Gastrocnemius medialis (tissue), 4 donors: ENCODE measurements at regions not wholly inside any gene's neighbourhood (a gene's known extent, or its start where the extent isn't known, plus 50 kb on each side); places are given as distances from the start of the nearest gene placed in this dataset.

Experiments
- ATAC-seq, 2 donors: fragments of 150-250 bp; one replicate each; pipeline ENCODE4 v1.9.1; 2016
- DNase-seq, 2 donors: peaks; one replicate each; pipeline ENCODE4 v3.0.0-alpha.2; 2019
- H3K27ac ChIP-seq, 4 donors: fragments of 200-600 bp; sonication (generic); 1 replicate in 1 of 4; 2 replicates in 3 of 4; pipeline ENCODE4 v1.5.1; 2016 to 2018; ENCODE audit warnings: mild to moderate bottlenecking in 2 of 4, moderate library complexity in 1 of 4
- H3K27me3 ChIP-seq, 3 donors: fragments of 200-600 bp; sonication (generic) in 2 of 3; 1 replicate in 1 of 3; 2 replicates in 2 of 3; pipeline versions ENCODE4 v1.5.1 to v1.6.0; 2016 to 2019; ENCODE audit warnings: mild to moderate bottlenecking in 1 of 3, moderate library complexity in 1 of 3
- H3K36me3 ChIP-seq, 2 donors: fragments of 200-600 bp; sonication (generic) in 1 of 2; one replicate each; pipeline ENCODE4 v1.5.1; 2017 to 2018
- H3K4me1 ChIP-seq, 2 donors: fragments of 200-600 bp; sonication (generic) in 1 of 2; one replicate each; pipeline ENCODE4 v1.5.1; 2016 to 2017; ENCODE audit warnings: mild to moderate bottlenecking in 2 of 2
- H3K4me3 ChIP-seq, 4 donors: fragments of 200-600 bp; sonication (generic) in 3 of 4; 1 replicate in 1 of 4; 2 replicates in 3 of 4; pipeline ENCODE4 v1.5.1; 2016 to 2019; ENCODE audit warnings: mild to moderate bottlenecking in 2 of 4
- H3K9me3 ChIP-seq, 3 donors: fragments of 200-600 bp; sonication (generic) in 2 of 3; 1 replicate in 1 of 3; 2 replicates in 2 of 3; pipeline ENCODE4 v1.5.1; 2016 to 2019
- CTCF ChIP-seq, 5 experiments: fragments of 450-650 bp in 3 of 5; fragments of 200-600 bp in 2 of 5; sonication (generic) in 2 of 5; IDR thresholded peaks in 4 of 5; conservative IDR thresholded peaks in 1 of 5; 1 replicate in 4 of 5; 2 replicates in 1 of 5; pipeline ENCODE4 v1.5.1; 2016 to 2019; ENCODE audit warnings: antibody characterized with exemption in 5 of 5, mild to moderate bottlenecking in 3 of 5, moderate library complexity in 3 of 5
- POLR2A ChIP-seq, 2 donors: fragments of 450-650 bp; IDR thresholded peaks; one replicate each; pipeline ENCODE4 v1.6.1; 2017; ENCODE audit warnings: antibody characterized with exemption in 2 of 2, mild to moderate bottlenecking in 2 of 2, moderate library complexity in 2 of 2
- in situ Hi-C, 4 donors: fragments of 200-750 bp; cut with MboI; loops; one replicate each; pipeline versions ENCODE4 v1.15.0 to v1.8.0; 2017; ENCODE audit warnings: low sequenced_read_pairs in 4 of 4
- intact Hi-C: fragments of 100-400 bp; cut with DNase I; formaldehyde crosslinking; loops from one replicate; pipeline ENCODE4 v1.15.1; 2023; ENCODE audit warnings: low total_unique reads

GRCh38 chr18:79579807-79580497 is 99.7 kb upstream of the CTDP1 start:
- intact Hi-C loops (no loop called here), in situ Hi-C loops (no loop called here)
- ATAC-seq (no peak), DNase-seq (no peak)
- peaks cover 4 to 11% of the 10 kb centered on the region in 2 donors for H3K4me1 ChIP-seq
- no peak overlapping the region for H3K27ac ChIP-seq
- peaks cover 0 to 3% (median 0%) of the 10 kb centered on the region in 3 donors for H3K27me3 ChIP-seq
- no peaks in the 10 kb centered on the region for H3K36me3 ChIP-seq
- TF ChIP-seq POLR2A (IDR thresholded peaks at IDR 0.05), result no peak
- no peak for TF ChIP-seq CTCF (IDR thresholded peaks at IDR 0.05 in 4 of 5, conservative IDR thresholded peaks at IDR 0.05 in 1 of 5)
- H3K4me3 ChIP-seq, result no peak overlapping the region
- no peaks in the 10 kb centered on the region for H3K9me3 ChIP-seq

- ATAC-seq (no peak), DNase-seq (no peak)
- in situ Hi-C loops (no loop called here), intact Hi-C loops (no loop called here)
- Histone ChIP-seq H3K9me3 (no peaks in the 10 kb centered on the region), H3K27me3 (peaks cover 0 to 3% (median 0%) of the 10 kb centered on the region in 3 donors), H3K36me3 (no peaks in the 10 kb centered on the region), H3K4me3 (no peak overlapping the region), H3K4me1 (peaks cover 4 to 11% of the 10 kb centered on the region in 2 donors), H3K27ac (no peak overlapping the region)
- TF ChIP-seq POLR2A (IDR thresholded peaks at IDR 0.05), result no peak
- TF ChIP-seq CTCF (IDR thresholded peaks at IDR 0.05 in 4 of 5, conservative IDR thresholded peaks at IDR 0.05 in 1 of 5), result no peak
These were observed 99.0 kb upstream of the CTDP1 start for GRCh38 chr18:79580498-79581171.

GRCh38 chr18:79581406-79581805 is 98.2 kb upstream of the CTDP1 start:
- Histone ChIP-seq H3K4me3 (no peak overlapping the region), H3K27ac (no peak overlapping the region), H3K27me3 (peaks cover 0 to 5% (median 0%) of the 10 kb centered on the region in 3 donors), H3K9me3 (no peaks in the 10 kb centered on the region), H3K4me1 (peaks cover 3 to 9% of the 10 kb centered on the region in 2 donors), H3K36me3 (no peaks in the 10 kb centered on the region)
- TF ChIP-seq POLR2A (IDR thresholded peaks at IDR 0.05) (no peak), CTCF (IDR thresholded peaks at IDR 0.05 in 4 of 5, conservative IDR thresholded peaks at IDR 0.05 in 1 of 5) (no peak)
- intact Hi-C loops, result no loop called here
- DNase-seq, result no peak
- in situ Hi-C loops, result no loop called here
- no peak for ATAC-seq

GRCh38 chr18:79581911-79582310 is 97.7 kb upstream of the CTDP1 start:
- intact Hi-C loops, result no loop called here

More at GRCh38 chr18:79581911-79582310, 97.7 kb upstream of the CTDP1 start:
- DNase-seq (no peak), ATAC-seq (no peak)
- peaks cover 0 to 5% (median 0%) of the 10 kb centered on the region in 3 donors for H3K27me3 ChIP-seq
- H3K9me3 ChIP-seq, result no peaks in the 10 kb centered on the region
- H3K4me1 ChIP-seq, result peaks cover 0 to 5% of the 10 kb centered on the region in 2 donors
- no peak overlapping the region for H3K4me3 ChIP-seq
- in situ Hi-C loops, result no loop called here
- H3K36me3 ChIP-seq, result no peaks in the 10 kb centered on the region
- no peak overlapping the region for H3K27ac ChIP-seq
- TF ChIP-seq POLR2A (IDR thresholded peaks at IDR 0.05) (no peak), CTCF (IDR thresholded peaks at IDR 0.05 in 4 of 5, conservative IDR thresholded peaks at IDR 0.05 in 1 of 5) (no peak)
